Trophoblast cell (in vitro differentiated cells and primary cell): ENCODE measurements at regions not wholly inside any gene's neighbourhood (a gene's known extent, or its start where the extent isn't known, plus 50 kb on each side); places are given as distances from the start of the nearest gene placed in this dataset.
A peak's percentile ranks its signal among the peaks of the same experiment; 100 is the strongest.

Source experiments
- DNase-seq, 2 donors: peaks; one replicate each; pipeline ENCODE4 v3.0.0-alpha.2; 2016
- H2AFZ ChIP-seq: 2 replicates; pipeline ENCODE4 v1.6.1; 2013; ENCODE audit warnings: low read length, moderate library complexity, mild to moderate bottlenecking; ENCODE audit not compliant: insufficient read depth, poor library complexity
- H2AK5ac ChIP-seq: 2 replicates; pipeline ENCODE4 v1.6.1; 2013; ENCODE audit warnings: mild to moderate bottlenecking, low read length
- H2BK120ac ChIP-seq: 2 replicates; pipeline ENCODE4 v1.6.1; 2013; ENCODE audit warnings: low read length, mild to moderate bottlenecking, moderate library complexity; ENCODE audit not compliant: insufficient read depth, poor library complexity
- H2BK12ac ChIP-seq: 2 replicates; pipeline ENCODE4 v1.6.1; 2013; ENCODE audit warnings: mild to moderate bottlenecking, low read length, moderate library complexity
- H2BK5ac ChIP-seq: 2 replicates; pipeline ENCODE4 v1.6.1; 2013; ENCODE audit warnings: low read length, low read depth, moderate library complexity, mild to moderate bottlenecking; ENCODE audit not compliant: poor library complexity
- H3K14ac ChIP-seq: 2 replicates; pipeline ENCODE4 v1.6.1; 2013; ENCODE audit warnings: mild to moderate bottlenecking, low read length
- H3K18ac ChIP-seq: 2 replicates; pipeline ENCODE4 v1.6.1; 2013; ENCODE audit warnings: mild to moderate bottlenecking, low read length
- H3K23ac ChIP-seq: 2 replicates; pipeline ENCODE4 v1.6.1; 2013; ENCODE audit warnings: low read length
- H3K27ac ChIP-seq: 2 replicates; pipeline ENCODE4 v1.5.1; 2013; ENCODE audit warnings: low read depth, mild to moderate bottlenecking, inconsistent platforms, low read length, moderate library complexity
- H3K27me3 ChIP-seq: 2 replicates; pipeline ENCODE4 v1.6.1; 2013; ENCODE audit warnings: inconsistent platforms, mild to moderate bottlenecking, low read length, moderate library complexity; ENCODE audit not compliant: insufficient read depth
- H3K36me3 ChIP-seq, 2 experiments: 1 replicate in 1 of 2; 2 replicates in 1 of 2; pipeline ENCODE4 v1.6.1; 2013; ENCODE audit warnings: low read length in 2 of 2, mild to moderate bottlenecking in 2 of 2, moderate library complexity in 1 of 2; ENCODE audit not compliant: insufficient read depth in 2 of 2, control insufficient read depth in 1 of 2
- H3K4ac ChIP-seq: 2 replicates; pipeline ENCODE4 v1.6.1; 2013; ENCODE audit warnings: low read depth, mild to moderate bottlenecking, low read length, moderate library complexity
- H3K4me1 ChIP-seq, 2 experiments: 1 replicate in 1 of 2; 2 replicates in 1 of 2; pipeline ENCODE4 v1.6.1; 2013; ENCODE audit warnings: low read length in 2 of 2, mild to moderate bottlenecking in 2 of 2, moderate library complexity in 1 of 2; ENCODE audit not compliant: insufficient read depth in 2 of 2, control insufficient read depth in 1 of 2
- H3K4me2 ChIP-seq: 2 replicates; pipeline ENCODE4 v1.6.1; 2013; ENCODE audit warnings: inconsistent platforms, mild to moderate bottlenecking, low read length, moderate library complexity
- H3K4me3 ChIP-seq: 2 replicates; pipeline ENCODE4 v1.5.1; 2013; ENCODE audit warnings: mild to moderate bottlenecking, low read depth, low read length, inconsistent platforms
- H3K79me1 ChIP-seq: one replicate; pipeline ENCODE4 v1.6.1; 2013; ENCODE audit warnings: low read length
- H3K79me2 ChIP-seq: 2 replicates; pipeline ENCODE4 v1.6.1; 2013; ENCODE audit warnings: low read length, mild to moderate bottlenecking; ENCODE audit not compliant: control insufficient read depth, insufficient read depth, poor library complexity
- H3K9ac ChIP-seq: 2 replicates; pipeline ENCODE4 v1.6.1; 2013; ENCODE audit warnings: mild to moderate bottlenecking, low read length
- H3K9me3 ChIP-seq: 2 replicates; pipeline ENCODE4 v1.6.1; 2013; ENCODE audit warnings: low read depth, mild to moderate bottlenecking, control low read depth, inconsistent platforms, low read length; ENCODE audit not compliant: insufficient read depth
- H4K12ac ChIP-seq: 2 replicates; pipeline ENCODE4 v1.6.1; 2013; ENCODE audit warnings: low read depth, mild to moderate bottlenecking, low read length, moderate library complexity
- H4K8ac ChIP-seq: 2 replicates; pipeline ENCODE4 v1.6.1; 2013; ENCODE audit warnings: low read depth, mild to moderate bottlenecking, low read length, moderate library complexity
- H4K91ac ChIP-seq: one replicate; pipeline ENCODE4 v1.6.1; 2013; ENCODE audit warnings: low read depth, mild to moderate bottlenecking, low read length, moderate library complexity
- WGBS: extraction: QIAGEN DNeasy Blood & Tissue Kit; methylation state at CpG from one replicate; pipeline ENCODE4 v1.1.7; 2013; ENCODE audit warnings: missing lambda C conversion rate; ENCODE audit not compliant: insufficient read length, insufficient coverage; ENCODE audit errors: extremely low coverage; 5-methylcytosine and 5-hydroxymethylcytosine counted together

DNA sequence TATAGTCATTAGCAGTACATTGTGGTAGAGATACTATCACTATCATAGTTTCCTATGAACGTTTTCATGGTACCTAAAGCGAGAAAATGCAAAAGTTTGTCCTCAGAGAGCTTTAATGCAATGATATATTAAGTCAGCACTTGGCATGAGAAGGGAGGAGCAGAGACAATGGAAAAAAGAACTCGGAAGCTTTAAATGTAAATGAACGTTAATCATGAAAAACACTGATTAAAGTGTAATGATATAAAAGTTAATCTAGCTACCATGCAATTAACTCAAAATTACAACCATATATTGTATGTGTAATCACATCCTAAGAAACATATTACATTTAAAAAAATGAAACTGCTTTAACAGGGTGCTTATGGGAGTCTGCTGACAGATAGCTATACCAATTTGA is 282.7 kb downstream of the HDGFL1 start:
- Histone ChIP-seq H3K23ac (no peak overlapping the region), H3K27me3 (no peaks in the 10 kb centered on the region), H2AFZ (no peak overlapping the region), H2BK5ac (no peak overlapping the region), H3K18ac (no peak overlapping the region), H3K79me2 (no peaks in the 10 kb centered on the region), H2BK12ac (no peak overlapping the region), H2AK5ac (no peak overlapping the region), H3K14ac (no peak overlapping the region), H3K36me3 (no peaks in the 10 kb centered on the region), H3K4me2 (no peak overlapping the region), H4K91ac (no peak overlapping the region), H3K79me1 (no peaks in the 10 kb centered on the region), H3K4ac (no peak overlapping the region), H3K27ac (no peak overlapping the region), H3K9me3 (no peaks in the 10 kb centered on the region), H3K9ac (no peak overlapping the region), H2BK120ac (no peak overlapping the region), H4K8ac (no peak overlapping the region), H3K4me1 (no peaks in the 10 kb centered on the region), H4K12ac (no peak overlapping the region), H3K4me3 (no peak overlapping the region)
- no peak for DNase-seq
- no CpG with 5 or more reads among the region's 4 CpGs for WGBS

DNA sequence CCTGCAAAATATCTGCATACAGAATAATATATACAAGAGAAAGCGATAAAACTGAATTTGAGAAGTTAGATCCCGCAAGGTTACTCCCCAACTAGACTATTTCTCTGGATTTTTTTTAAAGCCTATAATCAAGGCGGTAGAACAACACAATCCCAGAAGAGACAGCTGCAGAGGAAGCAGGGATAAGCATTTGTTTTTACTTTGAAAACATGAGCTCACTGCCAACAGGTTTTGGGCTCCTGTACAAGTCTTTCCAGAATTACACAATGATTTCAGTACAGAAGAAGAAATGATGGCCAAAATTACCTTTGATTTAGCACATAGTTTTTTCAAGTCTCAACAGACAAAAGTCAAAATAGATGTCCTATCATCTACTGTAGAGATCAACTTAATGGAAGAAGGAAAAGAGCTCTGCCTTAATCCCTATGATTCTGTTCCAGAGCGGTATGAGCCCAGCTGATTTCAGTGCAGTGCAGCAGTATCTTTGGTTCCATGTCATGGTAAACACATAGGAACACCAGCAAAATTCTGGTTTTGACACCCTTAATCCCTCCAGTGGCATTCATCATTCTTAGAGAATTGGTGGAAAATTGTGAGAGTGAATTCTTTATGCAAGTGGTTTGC is 304.3 kb downstream of the HDGFL1 start:
- Histone ChIP-seq H3K4me1 (peaks cover 0 to 2% of the 10 kb centered on the region in 2 experiments), H3K9ac (no peak overlapping the region), H3K27ac (no peak overlapping the region), H4K91ac (no peak overlapping the region), H3K36me3 (no peaks in the 10 kb centered on the region), H2AK5ac (no peak overlapping the region), H3K23ac (no peak overlapping the region), H4K12ac (no peak overlapping the region), H3K9me3 (no peaks in the 10 kb centered on the region), H3K4ac (no peak overlapping the region), H2BK5ac (no peak overlapping the region), H3K4me3 (no peak overlapping the region), H2BK12ac (no peak overlapping the region), H3K14ac (no peak overlapping the region), H3K4me2 (no peak overlapping the region), H2BK120ac (no peak overlapping the region), H3K79me2 (no peaks in the 10 kb centered on the region), H3K18ac (no peak overlapping the region), H2AFZ (no peak overlapping the region), H3K27me3 (no peaks in the 10 kb centered on the region), H3K79me1 (peaks cover 2% of the 10 kb centered on the region), H4K8ac (no peak overlapping the region)
- no CpG with 5 or more reads among the region's 4 CpGs for WGBS
- no peak for DNase-seq

DNA sequence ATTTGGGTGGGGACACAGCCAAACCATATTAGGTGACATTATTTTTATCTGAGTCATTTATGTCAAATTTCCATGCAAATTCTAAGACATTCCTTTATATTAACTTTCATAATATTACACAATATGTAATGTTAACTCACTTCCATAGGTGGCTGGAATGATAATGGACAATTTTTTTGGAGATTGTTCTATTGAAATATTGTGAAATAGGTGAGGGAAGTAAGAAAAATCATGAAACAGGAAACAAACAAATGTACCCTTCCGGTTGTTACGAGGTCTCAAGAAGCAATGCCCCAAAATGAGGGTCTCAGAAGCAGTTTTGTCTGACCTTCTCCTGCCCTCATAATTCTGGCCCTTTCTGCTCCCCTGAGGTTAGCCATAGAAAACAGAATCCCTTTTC is 306.5 kb downstream of the HDGFL1 start:
- H2AK5ac ChIP-seq: no peak overlapping the region
- H3K4ac ChIP-seq: no peak overlapping the region
- H4K91ac ChIP-seq: no peak overlapping the region
- no peak overlapping the region for H4K12ac ChIP-seq
- no CpG with 5 or more reads among the region's 2 CpGs for WGBS
- peaks cover 0 to 2% of the 10 kb centered on the region in 2 experiments for H3K4me1 ChIP-seq
- DNase-seq: no peak
- no peak overlapping the region for H3K23ac ChIP-seq
- H2BK12ac ChIP-seq: peak overlapping the region; percentile 45
- H3K79me2 ChIP-seq: no peaks in the 10 kb centered on the region
- no peak overlapping the region for H3K9ac ChIP-seq
- H3K27me3 ChIP-seq: no peaks in the 10 kb centered on the region
- no peaks in the 10 kb centered on the region for H3K36me3 ChIP-seq
- H3K18ac ChIP-seq: no peak overlapping the region
- H2BK5ac ChIP-seq: no peak overlapping the region
- no peak overlapping the region for H3K4me2 ChIP-seq
- H2AFZ ChIP-seq: no peak overlapping the region
- no peak overlapping the region for H3K27ac ChIP-seq
- no peak overlapping the region for H3K4me3 ChIP-seq
- H3K14ac ChIP-seq: no peak overlapping the region
- H3K9me3 ChIP-seq: no peaks in the 10 kb centered on the region
- H2BK120ac ChIP-seq: no peak overlapping the region
- H4K8ac ChIP-seq: no peak overlapping the region
- H3K79me1 ChIP-seq: peaks cover 2% of the 10 kb centered on the region

DNA sequence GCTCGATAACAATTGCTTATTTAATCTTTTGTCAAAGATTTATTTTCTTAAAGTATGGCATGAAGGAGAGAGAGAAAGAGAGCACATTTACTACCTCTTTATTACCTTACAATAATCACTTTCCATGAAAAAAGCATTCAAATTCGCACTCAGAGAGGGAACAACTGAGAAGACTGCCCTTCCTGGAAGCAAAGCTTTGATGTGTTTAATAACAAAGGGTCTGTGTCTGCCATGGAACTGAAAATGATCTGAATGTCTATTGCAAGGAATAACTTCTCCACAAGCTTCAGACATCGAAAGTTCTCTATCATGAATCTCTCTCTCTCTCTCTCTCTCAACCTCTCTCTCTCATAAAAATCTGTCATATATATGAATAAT is 308.9 kb downstream of the HDGFL1 start:
- no peak overlapping the region for H2AK5ac ChIP-seq
- H2AFZ ChIP-seq: no peak overlapping the region
- no peak overlapping the region for H3K4ac ChIP-seq
- H3K14ac ChIP-seq: no peak overlapping the region
- no peak overlapping the region for H3K9ac ChIP-seq
- no peaks in the 10 kb centered on the region for H3K79me2 ChIP-seq
- no peak overlapping the region for H3K4me2 ChIP-seq
- H3K18ac ChIP-seq: no peak overlapping the region
- H3K79me1 ChIP-seq: peaks cover 3% of the 10 kb centered on the region
- H3K27me3 ChIP-seq: no peaks in the 10 kb centered on the region
- H3K36me3 ChIP-seq: no peaks in the 10 kb centered on the region
- DNase-seq: no peak
- no CpG with 5 or more reads among the region's 3 CpGs for WGBS
- H3K9me3 ChIP-seq: no peaks in the 10 kb centered on the region
- no peak overlapping the region for H4K91ac ChIP-seq
- no peak overlapping the region for H2BK120ac ChIP-seq
- H2BK5ac ChIP-seq: no peak overlapping the region
- H3K23ac ChIP-seq: no peak overlapping the region
- no peak overlapping the region for H2BK12ac ChIP-seq
- peaks cover 1 to 5% of the 10 kb centered on the region in 2 experiments for H3K4me1 ChIP-seq
- H4K8ac ChIP-seq: no peak overlapping the region
- peak overlapping the region; percentile 46 for H3K27ac ChIP-seq
- H3K4me3 ChIP-seq: no peak overlapping the region
- no peak overlapping the region for H4K12ac ChIP-seq
